ENCODE measurements at regions not wholly inside any gene's neighbourhood (a gene's known extent, or its start where the extent isn't known, plus 50 kb on each side); places are given as distances from the start of the nearest gene placed in this dataset.

- no peaks in the 10 kb centered on the region for H3K9me3 Mint-ChIP-seq (ENCODE audit: unreplicated experiment)
- H3K36me3 ChIP-seq (ENCODE audit: control insufficient read depth, insufficient read depth, low read length): no peaks in the 10 kb centered on the region
- peaks cover 23% of the 10 kb centered on the region for H3K4me1 ChIP-seq
- no peaks in the 10 kb centered on the region for H3K27me3 ChIP-seq (replicated peaks; ENCODE audit: control insufficient read depth, insufficient read depth, low read length)
- H3K27ac Mint-ChIP-seq (ENCODE audit: unreplicated experiment): no peak overlapping the region
- DNase-seq: no peak
- TF ChIP-seq CTCF (IDR thresholded peaks at IDR 0.05; ENCODE audit: insufficient read depth in 1 of 2, low read depth in 1 of 2, low read length in 1 of 2, severe bottlenecking in 1 of 2, unreplicated experiment in 1 of 2): no peak
- no peaks in the 10 kb centered on the region for H3K36me3 Mint-ChIP-seq (ENCODE audit: insufficient read depth, unreplicated experiment)
- BruUV-seq (replicated peaks): no TSS peak
- no peak overlapping the region for H3K4me3 ChIP-seq (ENCODE audit: low read depth, low read length)
- no peaks in the 10 kb centered on the region for H3K27me3 Mint-ChIP-seq (ENCODE audit: insufficient read depth, unreplicated experiment)
- intact Hi-C loops (cut with micrococcal nuclease; ENCODE audit: unreplicated experiment): no loop called here
- no peak overlapping the region for H3K4me3 Mint-ChIP-seq (ENCODE audit: unreplicated experiment)
- H3K4me1 Mint-ChIP-seq (ENCODE audit: low read depth, unreplicated experiment): peaks cover 13% of the 10 kb centered on the region
- H3K9me3 ChIP-seq: no peaks in the 10 kb centered on the region
- ChIA-PET CTCF (no interaction called here), POLR2A (no interaction called here)
These were observed 208.5 kb downstream of the PTEN start for GRCh38 chr10:88071879-88072278.

DNA sequence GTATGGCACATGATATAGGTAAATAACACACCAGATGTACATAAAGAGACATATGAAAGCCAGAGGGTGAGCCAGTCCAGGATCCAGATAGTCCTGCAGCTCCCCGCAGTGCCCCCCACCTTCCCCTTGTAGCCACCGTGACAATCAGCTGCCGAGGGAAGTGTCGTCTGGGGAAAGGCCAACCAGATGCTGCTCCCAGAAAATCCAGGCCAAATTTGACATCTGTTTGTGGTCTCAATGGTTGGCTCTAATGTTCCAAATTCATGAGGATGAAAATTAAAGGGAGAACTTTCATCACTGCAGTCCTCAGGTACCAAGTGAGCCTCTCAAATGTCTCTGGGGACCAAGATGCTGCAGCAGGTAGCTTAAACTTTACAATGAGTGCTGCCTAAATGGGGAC is 210.3 kb downstream of the PTEN start:
- no peak overlapping the region for H3K4me3 Mint-ChIP-seq (ENCODE audit: unreplicated experiment)
- TF ChIP-seq CTCF (IDR thresholded peaks at IDR 0.05; ENCODE audit: insufficient read depth in 1 of 2, low read depth in 1 of 2, low read length in 1 of 2, severe bottlenecking in 1 of 2, unreplicated experiment in 1 of 2): no peak
- no peaks in the 10 kb centered on the region for H3K36me3 ChIP-seq (ENCODE audit: control insufficient read depth, insufficient read depth, low read length)
- intact Hi-C loops (cut with micrococcal nuclease; ENCODE audit: unreplicated experiment): no loop called here
- POLR2A ChIA-PET: no interaction called here
- no TSS peak for BruUV-seq (replicated peaks)
- no peaks in the 10 kb centered on the region for H3K9me3 ChIP-seq
- no peaks in the 10 kb centered on the region for H3K9me3 Mint-ChIP-seq (ENCODE audit: unreplicated experiment)
- H3K4me1 ChIP-seq: peaks cover 23% of the 10 kb centered on the region
- H3K27me3 ChIP-seq (replicated peaks; ENCODE audit: control insufficient read depth, insufficient read depth, low read length): no peaks in the 10 kb centered on the region
- CTCF ChIA-PET: no interaction called here
- DNase-seq: no peak
- peaks cover 13% of the 10 kb centered on the region for H3K4me1 Mint-ChIP-seq (ENCODE audit: low read depth, unreplicated experiment)
- no peaks in the 10 kb centered on the region for H3K36me3 Mint-ChIP-seq (ENCODE audit: insufficient read depth, unreplicated experiment)
- H3K27ac Mint-ChIP-seq (ENCODE audit: unreplicated experiment): no peak overlapping the region
- H3K4me3 ChIP-seq (ENCODE audit: low read depth, low read length): no peak overlapping the region
- H3K27me3 Mint-ChIP-seq (ENCODE audit: insufficient read depth, unreplicated experiment): no peaks in the 10 kb centered on the region

- H3K36me3 ChIP-seq (ENCODE audit: control insufficient read depth, insufficient read depth, low read length): no peaks in the 10 kb centered on the region
- Mint-ChIP-seq H3K4me3 (ENCODE audit: unreplicated experiment) (no peak overlapping the region), H3K27me3 (ENCODE audit: insufficient read depth, unreplicated experiment) (no peaks in the 10 kb centered on the region), H3K4me1 (ENCODE audit: low read depth, unreplicated experiment) (peaks cover 19% of the 10 kb centered on the region), H3K36me3 (ENCODE audit: insufficient read depth, unreplicated experiment) (no peaks in the 10 kb centered on the region), H3K27ac (ENCODE audit: unreplicated experiment) (no peak overlapping the region), H3K9me3 (ENCODE audit: unreplicated experiment) (no peaks in the 10 kb centered on the region)
- intact Hi-C loops (cut with micrococcal nuclease; ENCODE audit: unreplicated experiment): no loop called here
- CTCF ChIA-PET: no interaction called here
- no peaks in the 10 kb centered on the region for H3K9me3 ChIP-seq
- H3K4me1 ChIP-seq: peaks cover 26% of the 10 kb centered on the region
- POLR2A ChIA-PET: no interaction called here
- no TSS peak for BruUV-seq (replicated peaks)
- H3K27me3 ChIP-seq (replicated peaks; ENCODE audit: control insufficient read depth, insufficient read depth, low read length): no peaks in the 10 kb centered on the region
- H3K4me3 ChIP-seq (ENCODE audit: low read depth, low read length): no peak overlapping the region
- TF ChIP-seq CTCF (IDR thresholded peaks at IDR 0.05; ENCODE audit: insufficient read depth in 1 of 2, low read depth in 1 of 2, low read length in 1 of 2, severe bottlenecking in 1 of 2, unreplicated experiment in 1 of 2): no peak
- no peak for DNase-seq
These were observed 211.5 kb downstream of the PTEN start for GRCh38 chr10:88074971-88075370.
